Duodenal mucosa (tissue), 2 donors: ENCODE measurements at regions not wholly inside any gene's neighbourhood (a gene's known extent, or its start where the extent isn't known, plus 50 kb on each side); places are given as distances from the start of the nearest gene placed in this dataset.

Experiments
- H3K27ac ChIP-seq: one replicate; pipeline ENCODE4 v1.7.0; 2013; ENCODE audit warnings: low read depth, low read length
- H3K27me3 ChIP-seq, 2 donors: one replicate each; pipeline ENCODE4 v1.7.0; 2013; ENCODE audit warnings: low read length in 2 of 2, control low read depth in 1 of 2; ENCODE audit not compliant: insufficient read depth in 2 of 2, control insufficient read depth in 1 of 2
- H3K36me3 ChIP-seq, 2 donors: one replicate each; pipeline ENCODE4 v1.7.0; 2013; ENCODE audit warnings: low read length in 2 of 2, control low read depth in 1 of 2; ENCODE audit not compliant: insufficient read depth in 2 of 2, control insufficient read depth in 1 of 2
- H3K4me1 ChIP-seq, 2 donors: one replicate each; pipeline ENCODE4 v1.7.0; 2013; ENCODE audit warnings: low read length in 2 of 2, control low read depth in 1 of 2; ENCODE audit not compliant: insufficient read depth in 2 of 2, control insufficient read depth in 1 of 2
- H3K4me3 ChIP-seq, 2 donors: one replicate each; pipeline ENCODE4 v1.7.0; 2013; ENCODE audit warnings: low read length in 2 of 2, low read depth in 1 of 2
- H3K9ac ChIP-seq, 2 donors: one replicate each; pipeline ENCODE4 v1.7.0; 2013; ENCODE audit warnings: low read length in 2 of 2, low read depth in 1 of 2
- H3K9me3 ChIP-seq, 2 donors: one replicate each; pipeline ENCODE4 v1.7.0; 2013; ENCODE audit warnings: low read length in 2 of 2, control low read depth in 1 of 2; ENCODE audit not compliant: control insufficient read depth in 1 of 2

DNA sequence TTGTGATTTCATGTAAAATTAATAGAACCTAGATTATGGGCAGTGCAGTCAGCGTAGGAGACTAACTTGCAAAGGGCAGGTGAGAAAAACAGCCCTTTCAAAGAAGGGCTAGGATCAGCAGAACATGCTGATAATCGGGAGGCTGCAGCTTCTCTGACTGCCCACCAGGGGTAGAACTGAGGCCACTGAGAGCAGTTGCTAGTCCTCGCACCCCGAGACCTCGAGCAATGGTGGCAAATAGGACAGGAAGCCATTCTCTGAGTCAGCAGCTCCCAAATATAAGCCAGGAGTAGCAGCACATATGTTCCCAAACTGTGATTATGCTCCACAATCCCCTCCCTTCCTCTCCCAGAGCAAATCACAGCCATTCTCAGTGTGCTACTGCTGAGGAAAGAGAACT, 186.5 kb downstream of the MSL3 start:
- Histone ChIP-seq H3K9me3 (no peaks in the 10 kb centered on the region), H3K36me3 (no peaks in the 10 kb centered on the region), H3K4me1 (no peaks in the 10 kb centered on the region), H3K9ac (no peak overlapping the region), H3K4me3 (no peak overlapping the region), H3K27ac (no peak overlapping the region), H3K27me3 (no peaks in the 10 kb centered on the region)

DNA sequence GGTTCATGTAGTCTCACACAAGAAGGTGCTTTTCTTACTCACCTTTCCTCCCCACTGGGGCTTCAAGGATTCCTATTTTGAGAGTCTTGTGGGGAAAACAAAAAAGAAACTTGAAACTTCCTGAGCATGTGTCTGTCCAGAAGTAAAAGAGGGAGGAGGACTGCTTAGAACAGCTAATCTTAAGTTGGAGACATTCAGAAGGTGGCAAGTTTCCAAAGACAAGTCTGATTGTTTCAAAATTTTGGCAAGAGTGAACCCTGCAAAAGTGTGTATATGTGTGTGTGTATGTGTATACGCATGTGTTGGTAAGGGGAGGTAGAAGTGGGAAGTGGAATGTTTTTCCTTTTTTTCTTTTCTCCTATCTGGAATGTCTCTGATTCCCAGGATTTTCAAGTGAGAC, 189.0 kb upstream of the FRMPD4 start:
- Histone ChIP-seq H3K36me3 (no peaks in the 10 kb centered on the region), H3K4me3 (no peak overlapping the region), H3K27me3 (no peaks in the 10 kb centered on the region), H3K4me1 (no peaks in the 10 kb centered on the region), H3K9me3 (no peaks in the 10 kb centered on the region), H3K9ac (no peak overlapping the region), H3K27ac (no peak overlapping the region)

DNA sequence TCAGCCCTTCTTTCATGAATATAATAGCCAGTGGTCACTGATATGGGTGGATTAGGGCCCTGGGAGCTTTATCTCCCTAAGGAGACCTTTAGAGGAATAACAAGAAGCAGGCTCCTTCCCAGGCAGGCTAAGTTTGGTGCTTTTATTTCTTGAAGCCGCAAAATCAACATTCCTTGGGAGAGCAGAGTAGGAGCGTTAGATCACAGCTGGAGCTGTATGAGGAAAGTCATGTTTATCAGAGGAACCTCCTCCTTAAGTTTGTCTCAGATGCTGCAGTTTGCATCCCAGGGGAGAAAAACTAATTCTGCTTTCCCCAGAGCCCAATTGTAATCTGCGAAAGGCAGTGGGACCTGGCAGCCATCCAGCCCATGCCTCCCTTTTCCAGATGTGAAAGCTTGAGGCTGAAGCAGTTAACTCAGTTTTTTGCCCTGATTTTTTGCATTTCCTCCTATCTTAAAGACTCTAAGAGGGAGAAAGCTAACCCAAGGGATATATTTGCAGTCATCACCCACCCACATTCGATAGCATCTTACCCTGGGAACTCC, 186.0 kb upstream of the FRMPD4 start:
- H3K4me1 ChIP-seq = no peaks in the 10 kb centered on the region
- no peaks in the 10 kb centered on the region for H3K9me3 ChIP-seq
- no peak overlapping the region for H3K9ac ChIP-seq
- no peaks in the 10 kb centered on the region for H3K36me3 ChIP-seq
- no peak overlapping the region for H3K4me3 ChIP-seq
- no peak overlapping the region for H3K27ac ChIP-seq
- H3K27me3 ChIP-seq = no peaks in the 10 kb centered on the region

DNA sequence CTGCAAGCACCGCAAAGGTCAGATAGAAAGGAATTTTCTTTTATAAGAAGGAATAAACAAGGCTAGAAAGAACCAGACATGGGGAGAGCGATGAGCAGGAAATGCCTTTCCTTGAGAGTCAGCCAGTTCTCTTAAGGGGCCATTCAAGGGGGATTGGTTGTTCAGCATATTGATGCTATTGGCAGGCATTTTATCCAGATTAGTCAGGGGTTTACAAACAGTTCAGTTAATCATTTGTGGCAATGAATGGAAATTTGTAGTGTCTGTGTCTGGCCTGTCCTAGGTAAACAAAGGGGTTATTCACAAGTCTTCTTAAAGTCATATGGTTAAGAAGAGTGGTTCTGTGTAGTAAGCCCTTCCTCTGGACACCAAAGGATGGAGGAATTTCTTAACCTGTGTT, 184.7 kb upstream of the FRMPD4 start:
- Histone ChIP-seq H3K36me3 (no peaks in the 10 kb centered on the region), H3K4me3 (no peak overlapping the region), H3K9me3 (no peaks in the 10 kb centered on the region), H3K27ac (no peak overlapping the region), H3K27me3 (no peaks in the 10 kb centered on the region), H3K4me1 (no peaks in the 10 kb centered on the region), H3K9ac (no peak overlapping the region)

GRCh38 chrX:11954176-11954575, 184.1 kb upstream of the FRMPD4 start:
- no peaks in the 10 kb centered on the region for H3K36me3 ChIP-seq
- H3K27me3 ChIP-seq = no peaks in the 10 kb centered on the region
- H3K9ac ChIP-seq = no peak overlapping the region
- no peaks in the 10 kb centered on the region for H3K4me1 ChIP-seq
- H3K4me3 ChIP-seq = no peak overlapping the region
- H3K9me3 ChIP-seq = no peaks in the 10 kb centered on the region
- H3K27ac ChIP-seq = no peak overlapping the region

GRCh38 chrX:11960031-11960430, 178.2 kb upstream of the FRMPD4 start:
- H3K9ac ChIP-seq = no peak overlapping the region
- no peaks in the 10 kb centered on the region for H3K4me1 ChIP-seq
- no peak overlapping the region for H3K27ac ChIP-seq
- H3K4me3 ChIP-seq = no peak overlapping the region
- H3K9me3 ChIP-seq = no peaks in the 10 kb centered on the region
- no peaks in the 10 kb centered on the region for H3K36me3 ChIP-seq
- H3K27me3 ChIP-seq = no peaks in the 10 kb centered on the region

DNA sequence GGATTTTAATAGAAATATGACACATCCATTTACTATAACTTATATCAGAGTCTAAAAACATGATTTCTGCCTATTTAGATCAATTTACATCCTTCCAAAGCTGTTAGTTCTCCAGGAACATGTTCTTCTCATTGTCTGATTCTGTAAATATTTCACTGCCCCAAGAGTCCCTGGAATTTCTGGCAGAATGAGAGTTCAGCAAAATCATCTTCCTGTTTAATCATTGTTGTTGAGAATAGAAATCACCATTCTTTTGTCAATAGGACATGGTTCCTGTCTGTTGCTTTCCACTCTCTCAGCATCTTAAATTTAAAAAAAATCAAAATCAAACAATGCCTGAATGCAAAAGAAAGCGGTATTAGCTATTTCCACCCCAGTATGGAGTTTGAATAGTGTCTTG, 172.8 kb upstream of the FRMPD4 start:
- Histone ChIP-seq H3K4me3 (no peak overlapping the region), H3K27me3 (no peaks in the 10 kb centered on the region), H3K9ac (no peak overlapping the region), H3K36me3 (no peaks in the 10 kb centered on the region), H3K27ac (no peak overlapping the region), H3K9me3 (no peaks in the 10 kb centered on the region), H3K4me1 (no peaks in the 10 kb centered on the region)

DNA sequence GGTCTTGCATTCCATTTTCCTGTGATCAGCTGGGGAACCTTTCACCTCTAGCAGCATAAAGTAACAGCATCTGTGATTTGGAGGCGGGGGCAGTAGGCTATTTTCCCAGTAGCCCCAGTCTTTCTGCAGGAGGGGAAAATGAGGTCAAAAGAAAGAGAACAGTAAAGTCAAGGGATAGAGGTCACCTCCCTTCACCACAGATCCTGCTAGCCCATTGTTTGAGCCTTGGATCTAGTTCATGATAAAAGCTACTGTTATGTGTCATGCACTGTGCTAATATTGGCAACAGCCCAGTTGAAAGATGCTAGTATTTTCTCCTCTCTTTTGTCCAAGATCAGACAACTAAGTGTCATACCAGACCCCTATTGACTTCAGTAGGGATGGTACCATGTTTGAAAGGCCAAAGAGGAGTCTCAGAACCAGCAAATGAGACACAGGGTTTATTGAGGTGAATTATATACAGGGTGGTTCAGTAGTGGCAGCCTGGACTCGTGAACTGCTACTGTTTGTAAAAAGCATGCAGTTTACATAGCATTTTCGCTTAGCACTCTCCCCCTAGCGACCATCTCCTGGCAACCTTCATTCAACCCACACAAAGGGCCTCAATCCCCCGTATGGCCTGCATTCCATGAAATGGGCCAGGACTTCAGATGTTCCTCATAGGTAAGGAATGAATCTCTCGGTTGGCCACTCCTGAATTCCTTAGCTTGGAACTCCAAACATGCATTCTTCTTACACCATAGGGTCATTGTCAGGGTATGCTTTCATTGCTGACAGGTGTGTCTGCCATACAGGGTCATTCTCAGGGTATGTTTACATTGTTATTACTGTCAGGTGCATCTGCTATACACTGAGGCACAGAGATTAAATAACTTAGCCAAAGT, 170.0 kb upstream of the FRMPD4 start:
- Histone ChIP-seq H3K9ac (no peak overlapping the region), H3K36me3 (no peaks in the 10 kb centered on the region), H3K27ac (no peak overlapping the region), H3K4me1 (no peaks in the 10 kb centered on the region), H3K27me3 (no peaks in the 10 kb centered on the region), H3K4me3 (no peak overlapping the region), H3K9me3 (no peaks in the 10 kb centered on the region)

- Histone ChIP-seq H3K9me3 (no peaks in the 10 kb centered on the region), H3K36me3 (no peaks in the 10 kb centered on the region), H3K9ac (no peak overlapping the region), H3K27ac (no peak overlapping the region), H3K27me3 (no peaks in the 10 kb centered on the region), H3K4me3 (no peak overlapping the region), H3K4me1 (no peaks in the 10 kb centered on the region)
These were observed 169.3 kb upstream of the FRMPD4 start for GRCh38 chrX:11968991-11969390.

DNA sequence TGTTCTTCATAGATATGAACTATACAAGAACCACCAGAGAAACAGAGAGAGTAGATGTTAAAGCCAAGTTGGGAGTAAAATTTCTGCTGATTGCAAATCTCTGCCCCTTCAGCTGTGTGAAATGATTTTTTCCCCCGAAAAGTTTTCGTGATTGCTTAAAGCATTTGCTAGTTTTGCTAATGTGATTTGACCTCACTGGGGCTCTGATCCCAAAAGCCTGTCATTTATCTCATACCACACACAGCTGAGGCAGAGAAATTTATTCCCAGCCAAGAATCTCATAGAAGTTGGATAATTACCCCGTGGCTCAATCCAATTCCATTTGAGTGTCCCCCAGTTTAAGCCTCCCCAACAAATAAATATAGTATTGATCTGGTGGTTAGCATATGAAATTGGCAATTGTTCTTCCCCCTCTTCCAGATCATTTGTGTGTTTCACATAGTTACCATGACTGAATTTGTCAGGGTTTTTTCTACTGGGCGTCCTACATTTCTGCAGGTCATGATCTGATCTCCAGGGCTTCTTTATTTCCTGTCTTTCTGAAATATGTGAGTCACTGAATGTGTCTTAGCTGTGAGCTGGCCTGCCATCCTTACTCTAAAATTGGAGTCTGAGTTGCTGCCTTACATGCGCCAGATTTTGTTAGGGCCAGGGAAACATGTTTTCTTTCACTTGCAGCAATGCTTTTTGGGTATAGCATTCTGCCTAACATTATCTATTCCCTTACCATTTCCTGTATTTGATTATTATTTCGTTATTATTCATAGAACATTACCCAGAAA, 167.5 kb upstream of the FRMPD4 start:
- Histone ChIP-seq H3K4me3 (no peak overlapping the region), H3K9ac (no peak overlapping the region), H3K27me3 (no peaks in the 10 kb centered on the region), H3K36me3 (no peaks in the 10 kb centered on the region), H3K4me1 (no peaks in the 10 kb centered on the region), H3K9me3 (no peaks in the 10 kb centered on the region), H3K27ac (no peak overlapping the region)
